Keratinocyte (primary cell): ENCODE measurements at regions not wholly inside any gene's neighbourhood (a gene's known extent, or its start where the extent isn't known, plus 50 kb on each side); places are given as distances from the start of the nearest gene placed in this dataset.

ENCODE experiments used
- DNase-seq: peaks from one replicate; pipeline ENCODE4 v3.0.0-alpha.2; 2011; ENCODE audit warnings: low read depth, missing footprints, low spot score
- FAIRE-seq: peaks from 2 replicates; lab custom pipeline; 2011; peaks lifted over from hg19 to GRCh38; lab: Jason Lieb, UNC
- H2AFZ ChIP-seq: 2 replicates; pipeline ENCODE4 v1.6.0; 2012; ENCODE audit warnings: low read length, control low read depth, inconsistent platforms; ENCODE audit not compliant: control insufficient read depth
- H3K27ac ChIP-seq: 2 replicates; pipeline ENCODE4 v1.5.1; 2011; ENCODE audit warnings: low read length; ENCODE audit not compliant: control insufficient read depth, insufficient read depth
- H3K27me3 ChIP-seq: 3 replicates; pipeline ENCODE4 v1.6.0; 2011; ENCODE audit warnings: low read length; ENCODE audit not compliant: control insufficient read depth, insufficient read depth; ENCODE audit errors: extremely low read depth
- H3K36me3 ChIP-seq, 2 experiments: 2 replicates in 1 of 2; 3 replicates in 1 of 2; pipeline ENCODE4 v1.5.1; 2011; ENCODE audit warnings: low read length in 2 of 2, mild to moderate bottlenecking in 1 of 2; ENCODE audit not compliant: control insufficient read depth in 2 of 2, insufficient read depth in 2 of 2; ENCODE audit errors: extremely low read depth in 1 of 2
- H3K4me1 ChIP-seq: 3 replicates; pipeline ENCODE4 v1.5.1; 2011; ENCODE audit warnings: low read length; ENCODE audit not compliant: control insufficient read depth, insufficient read depth; ENCODE audit errors: extremely low read depth
- H3K4me2 ChIP-seq: 3 replicates; pipeline ENCODE4 v1.6.0; 2011; ENCODE audit warnings: low read depth, low read length; ENCODE audit not compliant: control insufficient read depth, insufficient read depth; ENCODE audit errors: extremely low read depth
- H3K4me3 ChIP-seq, 3 experiments: fragments of 200-600 bp in 1 of 3; sonication (generic) in 1 of 3; 2 replicates in 2 of 3; 3 replicates in 1 of 3; pipeline ENCODE4 v1.5.1; 2011 to 2016; ENCODE audit warnings: low read length in 3 of 3, mild to moderate bottlenecking in 3 of 3, control low read depth in 2 of 3, inconsistent platforms in 1 of 3, low read depth in 1 of 3, mixed read lengths in 1 of 3, mixed run types in 1 of 3, moderate library complexity in 1 of 3; ENCODE audit not compliant: control insufficient read depth in 2 of 3, insufficient read depth in 2 of 3; ENCODE audit errors: extremely low read depth in 1 of 3
- H3K79me2 ChIP-seq: 2 replicates; pipeline ENCODE4 v1.6.0; 2012; ENCODE audit warnings: low read length; ENCODE audit not compliant: control insufficient read depth, insufficient read depth
- H3K9ac ChIP-seq: 3 replicates; pipeline ENCODE4 v1.6.0; 2011; ENCODE audit warnings: low read length; ENCODE audit not compliant: control insufficient read depth, insufficient read depth; ENCODE audit errors: extremely low read depth
- H3K9me1 ChIP-seq: 3 replicates; pipeline ENCODE4 v1.6.0; 2011; ENCODE audit warnings: low read length; ENCODE audit not compliant: control insufficient read depth, insufficient read depth; ENCODE audit errors: extremely low read depth
- H3K9me3 ChIP-seq: 2 replicates; pipeline ENCODE4 v1.5.1; 2012; ENCODE audit warnings: low read depth, low read length; ENCODE audit not compliant: control insufficient read depth
- H4K20me1 ChIP-seq: 3 replicates; pipeline ENCODE4 v1.6.0; 2011; ENCODE audit warnings: low read length; ENCODE audit not compliant: control insufficient read depth, insufficient read depth; ENCODE audit errors: extremely low read depth
- dilution Hi-C: fragments of 300-500 bp; cut with MboI; formaldehyde crosslinking; loops from one replicate; pipeline ENCODE4 v1.7.0; 2020; ENCODE audit warnings: low sequenced_read_pairs; ENCODE audit not compliant: extremely low pct_ligation_motif_present
- TF ChIP-seq, protein P1 (sequence below), 3 experiments: IDR thresholded peaks in 1 of 3; conservative IDR thresholded peaks in 1 of 3; optimal IDR thresholded peaks in 1 of 3; 2 replicates in 2 of 3; 3 replicates in 1 of 3; pipeline versions ENCODE3 to v1.5.1; 2011; ENCODE audit warnings: low read length in 3 of 3, mild to moderate bottlenecking in 3 of 3, moderate library complexity in 2 of 3, control low read depth in 1 of 3, inconsistent platforms in 1 of 3; ENCODE audit not compliant: insufficient read depth in 2 of 3; ENCODE audit errors: extremely low read depth in 1 of 3

DNA sequence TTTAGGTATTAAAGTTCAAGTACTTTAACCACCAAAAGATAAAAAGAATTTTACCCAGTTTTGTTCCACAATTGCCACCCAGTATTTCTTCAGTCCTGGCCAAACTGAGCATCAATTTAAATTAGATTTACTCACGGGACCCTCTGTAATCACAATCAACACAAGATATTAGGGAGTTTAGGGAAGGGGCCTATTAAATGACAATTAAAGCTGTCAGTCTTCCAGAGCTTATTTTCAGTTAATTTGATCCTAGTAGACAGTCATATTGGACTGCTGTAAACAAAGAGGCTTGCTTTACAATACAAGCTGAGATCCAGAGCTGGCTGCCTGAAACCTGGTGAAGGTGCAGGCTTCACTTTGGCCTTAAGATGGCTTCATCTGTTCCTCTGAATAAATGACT, 321.2 kb upstream of the NBEA start:
- no peak for FAIRE-seq
- H3K27me3 ChIP-seq = no peaks in the 10 kb centered on the region
- no peak overlapping the region for H2AFZ ChIP-seq

DNA sequence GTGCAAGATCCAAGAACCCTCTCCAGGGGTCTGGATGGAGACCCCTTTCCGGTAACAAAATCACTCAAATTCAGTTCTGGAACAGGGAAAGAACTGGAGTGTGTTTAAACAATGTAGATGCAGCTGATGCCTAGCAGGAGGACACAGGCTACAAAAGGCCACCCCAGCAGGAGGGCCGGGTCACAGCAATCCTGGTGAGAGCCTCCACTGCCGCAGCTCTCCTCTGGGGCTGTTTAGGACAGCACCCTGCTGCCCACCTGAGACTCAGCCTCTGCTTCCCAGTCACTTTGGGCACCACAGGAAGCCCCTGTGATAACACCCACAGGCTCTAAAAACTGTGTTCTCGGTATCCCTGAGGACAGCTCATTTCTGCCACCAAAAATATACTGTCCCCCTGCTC, 318.7 kb upstream of the NBEA start:
- H3K79me2 ChIP-seq = no peaks in the 10 kb centered on the region
- TF ChIP-seq, protein P1, sequence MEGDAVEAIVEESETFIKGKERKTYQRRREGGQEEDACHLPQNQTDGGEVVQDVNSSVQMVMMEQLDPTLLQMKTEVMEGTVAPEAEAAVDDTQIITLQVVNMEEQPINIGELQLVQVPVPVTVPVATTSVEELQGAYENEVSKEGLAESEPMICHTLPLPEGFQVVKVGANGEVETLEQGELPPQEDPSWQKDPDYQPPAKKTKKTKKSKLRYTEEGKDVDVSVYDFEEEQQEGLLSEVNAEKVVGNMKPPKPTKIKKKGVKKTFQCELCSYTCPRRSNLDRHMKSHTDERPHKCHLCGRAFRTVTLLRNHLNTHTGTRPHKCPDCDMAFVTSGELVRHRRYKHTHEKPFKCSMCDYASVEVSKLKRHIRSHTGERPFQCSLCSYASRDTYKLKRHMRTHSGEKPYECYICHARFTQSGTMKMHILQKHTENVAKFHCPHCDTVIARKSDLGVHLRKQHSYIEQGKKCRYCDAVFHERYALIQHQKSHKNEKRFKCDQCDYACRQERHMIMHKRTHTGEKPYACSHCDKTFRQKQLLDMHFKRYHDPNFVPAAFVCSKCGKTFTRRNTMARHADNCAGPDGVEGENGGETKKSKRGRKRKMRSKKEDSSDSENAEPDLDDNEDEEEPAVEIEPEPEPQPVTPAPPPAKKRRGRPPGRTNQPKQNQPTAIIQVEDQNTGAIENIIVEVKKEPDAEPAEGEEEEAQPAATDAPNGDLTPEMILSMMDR (optimal IDR thresholded peaks at IDR 0.05 in 1 of 3, IDR thresholded peaks at IDR 0.05 in 1 of 3, conservative IDR thresholded peaks at IDR 0.05 in 1 of 3; ENCODE audit: extremely low read depth in 1 of 3, insufficient read depth in 2 of 3, low read length in 3 of 3) = no peak
- H3K27me3 ChIP-seq = no peaks in the 10 kb centered on the region
- dilution Hi-C loops = no loop called here
- DNase-seq (no peak), FAIRE-seq (no peak)
- H3K4me3 ChIP-seq = no peak overlapping the region
- H4K20me1 ChIP-seq = no peaks in the 10 kb centered on the region
- H3K4me2 ChIP-seq = no peak overlapping the region
- H2AFZ ChIP-seq = no peak overlapping the region
- H3K36me3 ChIP-seq = no peaks in the 10 kb centered on the region
- no peak overlapping the region for H3K9ac ChIP-seq
- H3K4me1 ChIP-seq = no peaks in the 10 kb centered on the region
- no peak overlapping the region for H3K27ac ChIP-seq
- H3K9me1 ChIP-seq = no peaks in the 10 kb centered on the region
- H3K9me3 ChIP-seq = no peaks in the 10 kb centered on the region

More for the DNA sequence above, 321.2 kb upstream of the NBEA start:
- Histone ChIP-seq H3K4me2 (no peak overlapping the region), H3K4me3 (no peak overlapping the region), H3K9me1 (no peaks in the 10 kb centered on the region), H3K9ac (no peak overlapping the region), H3K36me3 (no peaks in the 10 kb centered on the region), H4K20me1 (no peaks in the 10 kb centered on the region), H3K4me1 (no peaks in the 10 kb centered on the region), H3K27ac (no peak overlapping the region), H3K9me3 (no peaks in the 10 kb centered on the region), H3K79me2 (no peaks in the 10 kb centered on the region)
- no peak for DNase-seq
- dilution Hi-C loops = no loop called here
- TF ChIP-seq, protein P1 (optimal IDR thresholded peaks at IDR 0.05 in 1 of 3, IDR thresholded peaks at IDR 0.05 in 1 of 3, conservative IDR thresholded peaks at IDR 0.05 in 1 of 3; ENCODE audit: extremely low read depth in 1 of 3, insufficient read depth in 2 of 3, low read length in 3 of 3) = no peak
